ENCODE measurements at regions not wholly inside any gene's neighbourhood (a gene's known extent, or its start where the extent isn't known, plus 50 kb on each side); places are given as distances from the start of the nearest gene placed in this dataset.

DNA sequence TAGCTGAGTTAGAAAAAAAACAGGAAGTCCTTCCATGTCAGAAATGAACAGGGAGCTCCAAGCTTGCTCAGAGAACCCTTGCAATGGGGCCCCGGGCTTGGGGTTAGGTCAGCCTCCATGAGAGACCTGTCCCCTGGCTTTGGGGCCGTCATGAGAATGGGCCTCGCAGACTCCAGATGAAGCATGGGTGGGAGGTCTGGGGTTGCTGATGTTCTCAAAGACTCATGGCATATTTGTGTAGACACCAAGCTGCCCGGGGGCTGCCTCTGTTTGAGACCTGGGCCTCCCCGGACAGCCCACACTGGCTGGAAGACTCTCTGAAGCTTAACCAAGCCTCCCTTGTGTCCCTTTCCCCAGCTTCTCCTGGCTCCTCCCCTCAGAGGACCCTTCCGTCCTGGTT, 186.3 kb downstream of the IRX2 start:
- no peak for DNase-seq (ENCODE audit: low read depth, low spot score)
- Histone ChIP-seq H3K27ac (ENCODE audit: low read depth, low read length) (no peak overlapping the region), H3K4me3 (ENCODE audit: low read depth, low read length) (no peak overlapping the region), H3K9me3 (ENCODE audit: control insufficient read depth, insufficient read depth, low read length) (peaks cover 63% of the 10 kb centered on the region), H3K27me3 (ENCODE audit: control insufficient read depth, insufficient read depth, low read length) (no peaks in the 10 kb centered on the region)
- ChIA-PET CTCF (no interaction called here), POLR2A (no interaction called here)
- TF ChIP-seq CTCF (IDR thresholded peaks at IDR 0.05; ENCODE audit: low read depth, low read length): no peak

- ChIA-PET CTCF (no interaction called here), POLR2A (no interaction called here)
- Histone ChIP-seq H3K27me3 (ENCODE audit: control insufficient read depth, insufficient read depth, low read length) (no peaks in the 10 kb centered on the region), H3K27ac (ENCODE audit: low read depth, low read length) (no peak overlapping the region), H3K9me3 (ENCODE audit: control insufficient read depth, insufficient read depth, low read length) (peaks cover 54% of the 10 kb centered on the region), H3K4me3 (ENCODE audit: low read depth, low read length) (no peak overlapping the region)
- DNase-seq (ENCODE audit: low read depth, low spot score): no peak
- no peak for TF ChIP-seq CTCF (IDR thresholded peaks at IDR 0.05; ENCODE audit: low read depth, low read length)
These were observed 188.4 kb downstream of the IRX2 start for GRCh38 chr5:2563046-2563445.

GRCh38 chr5:2562036-2562435, 189.4 kb downstream of the IRX2 start:
- CTCF ChIA-PET: no interaction called here
- Histone ChIP-seq H3K9me3 (ENCODE audit: control insufficient read depth, insufficient read depth, low read length) (peaks cover 63% of the 10 kb centered on the region), H3K27ac (ENCODE audit: low read depth, low read length) (no peak overlapping the region), H3K27me3 (ENCODE audit: control insufficient read depth, insufficient read depth, low read length) (no peaks in the 10 kb centered on the region), H3K4me3 (ENCODE audit: low read depth, low read length) (no peak overlapping the region)
- no peak for TF ChIP-seq CTCF (IDR thresholded peaks at IDR 0.05; ENCODE audit: low read depth, low read length)
- POLR2A ChIA-PET: no interaction called here
- DNase-seq (ENCODE audit: low read depth, low spot score): no peak

DNA sequence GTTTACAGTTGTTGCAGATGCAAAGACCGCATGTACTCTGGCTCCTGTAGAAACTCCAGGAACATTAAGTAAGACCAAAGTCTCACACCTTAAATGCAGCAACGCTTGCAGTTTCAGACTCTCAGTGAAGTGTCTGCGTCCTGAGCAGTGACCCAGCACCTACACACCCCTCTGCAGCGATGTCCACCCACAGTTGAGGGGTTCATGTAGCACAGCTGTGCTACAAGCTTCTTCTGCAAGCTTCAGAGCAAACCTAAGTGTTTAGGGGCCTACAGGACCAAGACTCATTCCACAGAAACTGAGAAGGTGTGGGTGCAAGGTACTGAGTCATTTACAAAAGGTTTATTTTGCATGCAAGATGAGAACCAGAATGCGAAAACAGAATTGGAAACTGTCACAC, 191.0 kb downstream of the IRX2 start:
- Histone ChIP-seq H3K4me3 (ENCODE audit: low read depth, low read length) (no peak overlapping the region), H3K27ac (ENCODE audit: low read depth, low read length) (no peak overlapping the region), H3K9me3 (ENCODE audit: control insufficient read depth, insufficient read depth, low read length) (peaks cover 73% of the 10 kb centered on the region), H3K27me3 (ENCODE audit: control insufficient read depth, insufficient read depth, low read length) (no peaks in the 10 kb centered on the region)
- no peak for DNase-seq (ENCODE audit: low read depth, low spot score)
- no peak for TF ChIP-seq CTCF (IDR thresholded peaks at IDR 0.05; ENCODE audit: low read depth, low read length)
- POLR2A ChIA-PET: no interaction called here
- CTCF ChIA-PET: no interaction called here

- H3K9me3 ChIP-seq (ENCODE audit: control insufficient read depth, insufficient read depth, low read length): peaks cover 54% of the 10 kb centered on the region
- H3K27me3 ChIP-seq (ENCODE audit: control insufficient read depth, insufficient read depth, low read length): no peaks in the 10 kb centered on the region
- ChIA-PET POLR2A (no interaction called here), CTCF (no interaction called here)
- no peak overlapping the region for H3K27ac ChIP-seq (ENCODE audit: low read depth, low read length)
- no peak overlapping the region for H3K4me3 ChIP-seq (ENCODE audit: low read depth, low read length)
- no peak for TF ChIP-seq CTCF (IDR thresholded peaks at IDR 0.05; ENCODE audit: low read depth, low read length)
- no peak for DNase-seq (ENCODE audit: low read depth, low spot score)
These were observed 194.0 kb downstream of the IRX2 start for GRCh38 chr5:2557435-2557834.
